ENCODE measurements at regions not wholly inside any gene's neighbourhood (a gene's known extent, or its start where the extent isn't known, plus 50 kb on each side); places are given as distances from the start of the nearest gene placed in this dataset.
"Not testable (repeated sequence)": the region's sequence is repeated elsewhere in the genome, so short reads cannot be mapped to it uniquely, and the experiment has no call there.

- Mint-ChIP-seq H3K9me3 (ENCODE audit: unreplicated experiment) (peaks cover 4% of the 10 kb centered on the region), H3K27me3 (ENCODE audit: unreplicated experiment) (no peaks in the 10 kb centered on the region), H3K36me3 (ENCODE audit: unreplicated experiment) (no peaks in the 10 kb centered on the region), H3K4me3 (ENCODE audit: unreplicated experiment) (no peak overlapping the region), H3K27ac (ENCODE audit: unreplicated experiment) (no peak overlapping the region), H3K4me1 (ENCODE audit: low read depth, unreplicated experiment) (no peaks in the 10 kb centered on the region)
- DNase-seq: no peak
- TF ChIP-seq CTCF (IDR thresholded peaks at IDR 0.05; ENCODE audit: partially characterized antibody, unreplicated experiment): no peak
Observed at GRCh38 chr12:83276904-83277303, 590.2 kb downstream of the TMTC2 start.

- peaks cover 6% of the 10 kb centered on the region for H3K9me3 Mint-ChIP-seq (ENCODE audit: unreplicated experiment)
- no peak overlapping the region for H3K27ac Mint-ChIP-seq (ENCODE audit: unreplicated experiment)
- no peaks in the 10 kb centered on the region for H3K4me1 Mint-ChIP-seq (ENCODE audit: low read depth, unreplicated experiment)
- TF ChIP-seq CTCF (IDR thresholded peaks at IDR 0.05; ENCODE audit: partially characterized antibody, unreplicated experiment): no peak
- no peak overlapping the region for H3K4me3 Mint-ChIP-seq (ENCODE audit: unreplicated experiment)
- peaks cover 2% of the 10 kb centered on the region for H3K27me3 Mint-ChIP-seq (ENCODE audit: unreplicated experiment)
- no peak for DNase-seq
- H3K36me3 Mint-ChIP-seq (ENCODE audit: unreplicated experiment): no peaks in the 10 kb centered on the region
Observed at GRCh38 chr12:83271201-83271600, 584.5 kb downstream of the TMTC2 start.

GRCh38 chr12:83265808-83266207 lies 579.1 kb downstream of the TMTC2 start:
- TF ChIP-seq CTCF (IDR thresholded peaks at IDR 0.05; ENCODE audit: partially characterized antibody, unreplicated experiment): no peak

GRCh38 chr12:83261998-83262397 lies 575.3 kb downstream of the TMTC2 start:
- Mint-ChIP-seq H3K27ac (ENCODE audit: unreplicated experiment) (no peak overlapping the region), H3K4me3 (ENCODE audit: unreplicated experiment) (no peak overlapping the region), H3K36me3 (ENCODE audit: unreplicated experiment) (no peaks in the 10 kb centered on the region), H3K27me3 (ENCODE audit: unreplicated experiment) (no peaks in the 10 kb centered on the region), H3K9me3 (ENCODE audit: unreplicated experiment) (no peaks in the 10 kb centered on the region), H3K4me1 (ENCODE audit: low read depth, unreplicated experiment) (no peaks in the 10 kb centered on the region)
- no peak for TF ChIP-seq CTCF (IDR thresholded peaks at IDR 0.05; ENCODE audit: partially characterized antibody, unreplicated experiment)
- DNase-seq: no peak

More at GRCh38 chr12:83265808-83266207, 579.1 kb downstream of the TMTC2 start:
- Mint-ChIP-seq H3K27ac (ENCODE audit: unreplicated experiment) (no peak overlapping the region), H3K27me3 (ENCODE audit: unreplicated experiment) (peaks cover 2% of the 10 kb centered on the region), H3K36me3 (ENCODE audit: unreplicated experiment) (no peaks in the 10 kb centered on the region), H3K4me1 (ENCODE audit: low read depth, unreplicated experiment) (no peaks in the 10 kb centered on the region), H3K9me3 (ENCODE audit: unreplicated experiment) (peaks cover 3% of the 10 kb centered on the region), H3K4me3 (ENCODE audit: unreplicated experiment) (no peak overlapping the region)
- no peak for DNase-seq

- H3K36me3 Mint-ChIP-seq (ENCODE audit: unreplicated experiment); DNase-seq; H3K27ac Mint-ChIP-seq (ENCODE audit: unreplicated experiment); H3K9me3 Mint-ChIP-seq (ENCODE audit: unreplicated experiment); H3K27me3 Mint-ChIP-seq (ENCODE audit: unreplicated experiment); H3K4me1 Mint-ChIP-seq (ENCODE audit: low read depth, unreplicated experiment); H3K4me3 Mint-ChIP-seq (ENCODE audit: unreplicated experiment): not testable (repeated sequence)
Observed at GRCh38 chr12:83260126-83260525, 573.4 kb downstream of the TMTC2 start.

- no peaks in the 10 kb centered on the region for H3K27me3 Mint-ChIP-seq (ENCODE audit: unreplicated experiment)
- H3K4me3 Mint-ChIP-seq (ENCODE audit: unreplicated experiment): no peak overlapping the region
- peaks cover 1% of the 10 kb centered on the region for H3K9me3 Mint-ChIP-seq (ENCODE audit: unreplicated experiment)
- TF ChIP-seq CTCF (IDR thresholded peaks at IDR 0.05; ENCODE audit: partially characterized antibody, unreplicated experiment): no peak
- no peak overlapping the region for H3K27ac Mint-ChIP-seq (ENCODE audit: unreplicated experiment)
- DNase-seq: no peak
- H3K36me3 Mint-ChIP-seq (ENCODE audit: unreplicated experiment): no peaks in the 10 kb centered on the region
- peaks cover 4% of the 10 kb centered on the region for H3K4me1 Mint-ChIP-seq (ENCODE audit: low read depth, unreplicated experiment)
Observed at GRCh38 chr12:83257726-83258125, 571.0 kb downstream of the TMTC2 start.

All from glutamatergic neuron (in vitro differentiated cells).